ENCODE measurements at regions not wholly inside any gene's neighbourhood (a gene's known extent, or its start where the extent isn't known, plus 50 kb on each side); places are given as distances from the start of the nearest gene placed in this dataset.

GRCh38 chr14:28297559-28297958 is 469.0 kb upstream of the FOXG1 start:
- TF ChIP-seq EZH2 (IDR thresholded peaks at IDR 0.05; ENCODE audit: insufficient read depth, poor library complexity, severe bottlenecking), result no peak
- no peak for TF ChIP-seq EZH2phosphoT487 (IDR thresholded peaks at IDR 0.05; ENCODE audit: insufficient read depth, low read depth)
